ENCODE measurements at regions not wholly inside any gene's neighbourhood (a gene's known extent, or its start where the extent isn't known, plus 50 kb on each side); places are given as distances from the start of the nearest gene placed in this dataset.

DNA sequence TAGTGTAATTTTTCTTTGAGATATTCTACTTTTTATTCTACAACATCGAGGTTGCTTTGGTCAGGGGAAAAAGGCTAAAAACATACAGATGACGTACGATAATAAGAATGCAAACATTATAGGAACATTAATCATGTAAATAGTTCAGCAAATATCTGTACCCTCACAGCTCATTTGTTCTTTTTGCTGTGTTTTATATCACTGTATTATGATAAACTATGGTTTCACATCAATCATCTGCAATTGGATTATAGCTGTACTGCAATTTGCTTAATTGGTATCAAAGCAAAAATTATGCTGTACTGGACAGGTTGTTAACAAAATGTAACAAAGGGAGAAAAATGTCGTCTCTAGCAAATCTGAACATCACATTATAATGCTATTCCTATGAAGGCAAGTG lies 597.1 kb downstream of the EPHA7 start:
- TF ChIP-seq, protein P1, sequence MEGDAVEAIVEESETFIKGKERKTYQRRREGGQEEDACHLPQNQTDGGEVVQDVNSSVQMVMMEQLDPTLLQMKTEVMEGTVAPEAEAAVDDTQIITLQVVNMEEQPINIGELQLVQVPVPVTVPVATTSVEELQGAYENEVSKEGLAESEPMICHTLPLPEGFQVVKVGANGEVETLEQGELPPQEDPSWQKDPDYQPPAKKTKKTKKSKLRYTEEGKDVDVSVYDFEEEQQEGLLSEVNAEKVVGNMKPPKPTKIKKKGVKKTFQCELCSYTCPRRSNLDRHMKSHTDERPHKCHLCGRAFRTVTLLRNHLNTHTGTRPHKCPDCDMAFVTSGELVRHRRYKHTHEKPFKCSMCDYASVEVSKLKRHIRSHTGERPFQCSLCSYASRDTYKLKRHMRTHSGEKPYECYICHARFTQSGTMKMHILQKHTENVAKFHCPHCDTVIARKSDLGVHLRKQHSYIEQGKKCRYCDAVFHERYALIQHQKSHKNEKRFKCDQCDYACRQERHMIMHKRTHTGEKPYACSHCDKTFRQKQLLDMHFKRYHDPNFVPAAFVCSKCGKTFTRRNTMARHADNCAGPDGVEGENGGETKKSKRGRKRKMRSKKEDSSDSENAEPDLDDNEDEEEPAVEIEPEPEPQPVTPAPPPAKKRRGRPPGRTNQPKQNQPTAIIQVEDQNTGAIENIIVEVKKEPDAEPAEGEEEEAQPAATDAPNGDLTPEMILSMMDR (IDR thresholded peaks at IDR 0.05), result no peak
- TF ChIP-seq POLR2A (IDR thresholded peaks at IDR 0.05), result no peak

All from body of pancreas (tissue), 4 donors.